ENCODE measurements at regions not wholly inside any gene's neighbourhood (a gene's known extent, or its start where the extent isn't known, plus 50 kb on each side); places are given as distances from the start of the nearest gene placed in this dataset.
"Not testable (repeated sequence)": the region's sequence is repeated elsewhere in the genome, so short reads cannot be mapped to it uniquely, and the experiment has no call there.

DNA sequence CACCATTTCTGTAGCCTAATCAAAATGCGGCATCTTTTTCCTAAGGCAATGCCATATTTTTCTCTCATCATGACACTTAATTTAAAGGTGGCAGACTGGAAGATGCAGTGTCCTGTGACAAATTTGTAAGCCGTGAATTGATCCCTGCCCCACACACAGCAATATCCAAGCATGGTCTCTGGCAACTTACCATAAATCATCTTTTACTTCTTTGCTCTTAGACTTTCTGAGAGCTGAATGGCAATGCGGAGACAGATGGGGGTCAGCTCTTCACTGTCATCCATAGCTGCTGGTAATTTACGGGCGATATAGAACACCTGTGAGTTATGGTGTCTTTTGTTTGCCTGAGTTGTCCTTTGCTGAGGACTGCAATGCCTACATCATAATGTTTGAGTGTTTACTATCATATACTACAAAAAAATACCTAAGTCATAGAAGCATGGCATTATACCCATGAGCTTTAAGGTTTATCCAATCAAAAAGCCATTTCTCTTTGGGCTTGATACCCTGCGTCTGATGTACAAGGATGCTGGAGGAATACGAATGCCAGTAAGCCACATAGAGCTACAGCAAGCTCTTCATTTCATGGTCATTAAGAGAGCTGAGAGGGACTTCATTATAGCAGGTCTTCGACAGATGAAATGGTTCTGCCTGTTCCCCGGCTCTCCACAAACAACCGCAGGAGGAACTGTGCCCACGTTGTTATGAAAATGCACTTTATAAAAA, 148.1 kb downstream of the TRIML1 start:
- DNase-seq: no peak

DNA sequence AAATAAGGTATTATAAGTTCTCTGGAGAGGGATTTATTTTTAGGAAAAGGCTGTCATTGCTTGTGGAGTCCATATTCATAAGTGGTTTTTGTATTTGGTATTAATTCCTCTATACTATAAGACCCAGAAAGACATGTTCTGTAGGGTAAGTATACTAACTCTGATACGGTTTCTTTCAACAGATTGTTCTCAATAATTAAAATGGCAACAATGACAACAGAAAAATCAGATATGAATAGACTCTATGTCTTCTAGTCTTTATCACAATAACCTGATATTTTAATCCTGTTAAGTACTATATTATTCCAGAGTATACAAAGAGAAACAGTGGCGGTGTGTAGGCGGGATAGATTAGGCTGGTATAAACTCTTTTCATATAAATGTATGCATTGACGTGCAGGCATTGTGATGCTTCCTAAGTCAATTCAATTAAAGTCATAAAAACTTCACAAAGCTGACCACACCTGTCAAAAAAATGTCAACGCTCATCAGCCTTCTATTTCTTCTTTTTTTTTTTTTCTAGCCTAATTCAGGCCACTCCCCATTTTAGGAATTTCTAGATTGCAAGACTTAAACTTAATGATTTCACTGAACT, 150.4 kb downstream of the TRIML1 start:
- no peak for DNase-seq

DNA sequence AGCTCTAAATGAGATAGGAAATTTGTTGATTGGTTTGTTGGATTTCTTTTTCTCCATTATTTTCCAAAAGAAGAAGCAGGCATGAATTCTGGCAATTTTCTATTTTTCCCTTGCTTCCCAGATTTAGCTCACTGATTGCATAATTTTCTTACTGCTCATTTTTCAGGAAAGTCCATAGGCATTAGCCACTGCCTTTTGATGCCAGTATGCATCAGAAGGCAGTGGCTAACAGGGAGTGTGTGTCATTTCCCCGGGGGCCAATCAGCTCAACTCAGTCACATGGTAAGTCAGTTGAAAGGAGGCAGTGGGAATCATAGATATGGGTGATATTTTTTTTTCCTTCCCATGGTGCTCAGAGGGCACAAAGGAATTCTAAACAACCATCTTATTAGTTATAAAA, 156.7 kb downstream of the TRIML1 start:
- no peak for DNase-seq

GRCh38 chr4:188296331-188296730, 157.1 kb downstream of the TRIML1 start:
- DNase-seq: no peak

DNA sequence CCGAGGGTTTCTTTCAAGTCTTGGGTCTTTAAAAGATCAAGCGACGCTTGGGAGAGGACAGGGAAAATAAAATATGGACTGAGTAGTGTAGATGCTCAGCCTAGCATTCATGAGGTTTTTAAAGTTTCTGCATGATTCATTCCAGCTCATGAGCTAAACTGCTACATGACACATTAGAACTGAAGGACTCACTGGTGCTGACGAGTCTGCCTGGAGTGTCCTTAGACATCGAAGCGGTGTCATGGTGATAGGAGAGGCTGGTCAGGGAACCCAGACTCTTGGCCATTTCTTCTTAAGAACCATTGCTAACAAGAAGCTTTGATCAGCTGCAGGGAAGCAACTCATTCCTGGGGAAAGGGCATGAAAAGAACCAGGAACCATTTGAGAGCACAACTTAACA, 158.6 kb downstream of the TRIML1 start:
- no peak for DNase-seq

DNA sequence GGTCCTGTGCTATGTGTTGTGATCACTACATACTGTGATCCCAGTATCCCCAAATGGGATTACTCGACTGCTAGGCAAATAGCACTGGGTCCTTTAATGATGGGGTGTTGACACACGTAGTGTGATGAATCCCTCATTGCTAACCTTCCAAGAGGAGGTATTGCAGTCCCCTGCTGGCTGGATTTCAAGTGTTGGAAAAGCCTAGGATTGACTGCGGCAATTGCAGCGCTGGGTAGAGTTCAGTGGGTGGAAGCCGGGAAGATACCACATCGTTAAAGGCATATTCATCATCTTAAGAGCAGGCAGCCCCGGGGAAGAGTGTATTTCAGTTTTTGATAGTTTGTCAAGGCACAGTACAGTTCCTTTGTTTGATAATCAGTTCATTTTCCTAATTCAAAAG, 159.9 kb downstream of the TRIML1 start:
- no peak for DNase-seq

GRCh38 chr4:188300385-188300784, 161.1 kb downstream of the TRIML1 start:
- no peak for DNase-seq

DNA sequence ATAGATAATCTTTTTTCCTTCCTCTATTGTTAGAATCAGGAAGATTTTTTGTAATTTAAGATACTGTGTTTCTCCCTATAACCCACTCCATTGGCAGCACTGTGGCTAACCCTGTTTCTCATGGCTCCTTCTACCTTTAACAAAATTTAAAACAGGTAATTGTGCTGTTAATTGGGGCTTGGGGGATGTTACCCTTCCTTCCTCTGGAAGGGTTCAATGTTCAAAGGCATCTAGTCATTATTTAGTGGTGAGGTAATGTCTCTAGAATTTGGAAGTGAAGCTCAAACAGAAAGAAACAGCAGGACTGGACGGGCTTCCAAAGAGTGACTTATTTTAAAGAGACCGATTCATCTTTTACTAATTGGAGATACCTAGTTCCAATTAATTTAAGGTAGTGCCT, 166.4 kb downstream of the TRIML1 start:
- DNase-seq: no peak

GRCh38 chr4:188307591-188307990, 168.3 kb downstream of the TRIML1 start:
- DNase-seq: no peak

DNA sequence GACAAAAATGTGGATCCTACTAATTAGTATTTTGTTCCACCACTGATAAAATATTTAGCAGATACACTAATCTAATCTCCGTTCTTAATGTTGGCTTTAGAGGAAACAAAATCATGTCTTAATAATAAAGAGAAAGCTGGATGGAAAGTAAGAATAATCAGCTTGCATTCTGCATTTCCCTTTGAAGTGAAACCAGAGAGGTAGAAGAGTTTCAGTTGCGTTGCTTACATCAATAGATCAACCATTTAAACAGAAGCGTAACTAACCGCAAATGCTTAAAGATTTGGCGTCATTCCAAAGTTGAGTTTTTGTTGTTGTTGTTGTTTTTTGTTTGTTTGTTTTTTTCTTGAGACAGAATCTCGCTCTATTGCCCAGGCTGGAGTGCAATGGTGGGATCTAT, 168.9 kb downstream of the TRIML1 start:
- no peak for DNase-seq

DNA sequence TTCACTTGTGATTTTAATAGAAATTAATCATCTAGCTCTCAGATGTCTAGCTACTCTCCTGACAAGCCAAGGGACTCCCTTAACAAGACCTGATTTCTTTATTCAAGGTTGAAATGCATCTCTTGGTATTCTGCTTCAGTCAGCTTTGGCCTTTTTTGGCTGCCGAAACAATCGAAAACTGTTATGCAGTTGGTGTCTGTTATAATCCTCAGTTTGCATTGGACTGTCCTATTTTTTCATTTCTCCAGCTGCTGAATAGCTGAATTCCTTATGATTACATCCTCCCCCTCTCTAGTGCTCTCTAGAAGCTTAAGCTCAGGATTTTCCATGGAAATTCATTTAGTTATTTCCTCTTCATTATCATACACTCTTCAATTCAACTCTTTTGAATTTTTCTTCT, 177.2 kb downstream of the TRIML1 start:
- DNase-seq: no peak

DNA sequence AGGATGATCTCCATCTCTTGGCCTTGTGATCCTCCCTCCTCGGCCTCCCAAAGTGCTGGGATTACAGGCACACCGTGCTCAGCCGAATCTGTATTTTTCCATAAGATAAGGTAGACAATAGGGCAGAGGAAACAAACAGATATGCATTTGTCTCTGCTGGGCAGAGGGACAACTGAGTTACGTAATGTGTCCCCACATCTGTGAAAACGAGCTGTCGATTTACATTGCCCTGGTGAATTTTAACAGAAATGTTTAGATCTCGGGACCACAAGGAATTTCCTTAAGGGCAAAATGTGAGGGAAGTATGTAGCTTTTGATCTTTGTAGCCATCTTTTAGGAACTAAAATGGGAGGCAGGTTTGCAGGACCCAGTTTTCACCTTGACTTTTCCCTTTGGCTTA, 189.7 kb downstream of the TRIML1 start:
- no peak for DNase-seq

DNA sequence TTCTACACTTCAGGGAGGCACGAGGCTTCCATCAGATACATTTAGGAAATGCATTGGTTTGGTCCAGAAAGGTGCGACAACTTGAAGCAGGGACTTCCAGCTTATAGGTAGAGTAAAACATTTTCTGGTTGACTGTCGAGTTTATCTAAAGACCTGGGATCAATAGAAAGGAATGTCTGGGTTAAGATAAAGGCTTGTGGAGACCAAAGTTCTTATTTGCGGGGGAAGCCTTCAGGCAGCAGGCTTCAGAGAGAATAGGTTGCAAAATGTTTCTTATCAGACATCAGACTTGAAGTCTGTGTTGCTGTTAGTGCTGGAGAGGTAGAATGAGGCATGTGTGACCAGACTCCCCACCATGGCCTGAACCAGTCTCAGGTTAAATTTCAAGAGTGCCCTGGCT, 190.3 kb downstream of the TRIML1 start:
- no peak for DNase-seq

- no peak for DNase-seq
Measured at GRCh38 chr4:188332265-188332664, 193.0 kb downstream of the TRIML1 start.

DNA sequence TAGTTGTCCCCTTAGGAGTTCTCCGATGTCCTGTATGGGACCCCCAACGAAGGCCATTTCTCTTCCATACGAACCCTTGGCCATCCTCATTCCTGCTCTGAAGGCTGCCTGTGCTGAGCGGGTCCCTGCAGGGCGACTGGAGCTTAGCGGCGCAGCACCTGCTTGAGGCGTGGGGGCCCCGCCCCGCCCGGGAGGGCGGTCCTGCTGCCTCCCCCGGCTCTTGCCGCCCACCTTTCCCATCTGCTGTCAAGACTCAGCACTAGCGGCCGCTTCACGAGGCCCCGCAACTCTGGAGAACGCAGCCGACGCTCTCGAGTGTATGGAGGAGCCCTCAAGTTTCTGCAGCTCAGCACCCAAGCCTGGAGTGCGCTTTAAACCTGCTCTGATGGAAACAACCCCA, 197.7 kb downstream of the TRIML1 start:
- DNase-seq: no peak

GRCh38 chr4:188341428-188341827, 202.2 kb downstream of the TRIML1 start:
- DNase-seq: no peak

DNA sequence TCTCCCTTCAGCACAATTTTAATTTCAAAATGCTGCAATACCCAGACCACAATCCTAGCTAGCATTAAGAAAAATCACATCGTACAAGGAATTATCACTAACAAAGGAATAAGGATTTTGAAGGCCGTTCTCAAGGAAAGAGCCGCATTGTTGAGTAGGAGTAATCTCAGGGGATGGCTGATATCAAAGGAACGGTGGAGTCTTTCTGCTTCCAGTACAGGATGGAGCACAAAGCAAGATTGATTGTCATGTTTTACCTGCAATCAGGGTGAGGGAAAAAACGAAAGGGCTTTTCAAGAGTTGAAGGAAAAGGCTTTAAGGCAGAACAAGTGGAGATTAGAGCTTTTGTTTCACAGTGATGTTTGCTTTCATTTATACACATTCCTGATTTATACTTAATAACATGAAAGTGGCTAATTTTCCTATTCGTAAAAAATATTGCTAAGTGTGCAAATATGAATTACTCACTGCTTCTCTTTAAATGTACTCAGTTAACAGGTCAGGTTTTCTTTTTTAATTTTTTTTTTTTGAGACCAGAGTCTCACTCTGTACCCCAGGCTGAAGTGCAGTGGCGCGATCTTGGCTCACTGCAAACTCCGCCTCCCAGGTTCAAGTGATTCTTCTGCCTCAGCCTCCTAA, 207.0 kb downstream of the TRIML1 start:
- no peak for DNase-seq

- DNase-seq: no peak
Measured at GRCh38 chr4:188347339-188347738, 208.1 kb downstream of the TRIML1 start.

DNA sequence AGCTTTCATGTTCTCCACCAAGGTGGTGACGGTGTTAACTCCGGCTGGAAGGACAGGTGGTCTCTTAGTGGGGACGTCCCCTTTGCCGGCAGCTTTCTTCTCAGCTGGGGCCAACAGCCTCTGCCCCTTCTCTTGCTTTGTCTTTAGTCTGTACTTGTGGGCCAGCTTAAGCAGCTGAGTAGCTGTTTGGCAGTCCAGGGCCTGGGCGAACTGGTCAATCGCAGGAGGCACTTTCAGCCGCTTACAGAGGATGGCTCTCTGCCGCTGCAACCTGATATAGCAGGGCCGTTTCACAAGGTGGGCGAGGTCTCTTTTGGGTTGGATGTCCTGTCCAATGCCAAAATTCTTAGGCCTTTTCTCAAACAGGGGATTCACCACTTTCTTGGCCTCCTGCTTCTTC, 210.3 kb downstream of the TRIML1 start:
- not testable (repeated sequence) for DNase-seq

GRCh38 chr4:188363196-188363595, 224.0 kb downstream of the TRIML1 start:
- DNase-seq: no peak

DNA sequence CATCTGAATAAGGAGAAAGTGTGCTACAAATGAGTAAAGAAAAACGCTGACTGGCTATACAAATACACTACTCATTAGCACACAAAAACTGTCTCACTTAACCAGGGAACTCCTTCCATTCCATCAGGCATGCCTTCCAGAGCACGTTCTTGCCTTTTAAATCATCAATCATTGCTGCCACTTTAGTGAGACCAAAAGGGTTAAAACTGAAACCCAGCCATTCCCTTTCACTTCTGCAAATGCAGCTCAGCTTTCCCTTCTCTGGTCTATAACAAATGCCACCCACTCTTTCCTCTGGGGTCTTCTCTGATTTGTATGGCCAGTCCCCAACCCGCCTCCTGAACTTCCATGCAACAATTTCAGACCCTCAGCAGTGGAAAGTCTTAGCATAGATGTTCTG, 231.5 kb downstream of the TRIML1 start:
- DNase-seq: no peak

DNA sequence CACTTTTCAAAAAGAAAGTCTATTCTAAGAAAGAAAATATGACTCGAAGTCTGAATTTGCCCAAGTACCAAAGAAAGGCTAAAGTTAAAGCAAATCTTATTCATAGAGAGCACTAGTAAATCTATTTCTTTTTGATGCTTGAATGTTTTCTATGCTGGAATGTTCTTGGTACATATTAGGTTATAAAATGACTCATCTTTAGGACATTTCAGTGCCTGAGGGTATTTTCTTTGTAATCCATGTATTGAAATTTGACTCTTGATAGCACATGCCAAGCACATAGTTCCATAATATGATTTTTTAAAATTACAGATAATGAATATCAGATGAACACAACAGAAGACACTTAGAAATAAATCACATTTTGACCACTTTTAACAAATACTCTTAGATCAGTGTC, 232.8 kb downstream of the TRIML1 start:
- no peak for DNase-seq

GRCh38 chr4:188372829-188373228, 233.6 kb downstream of the TRIML1 start:
- DNase-seq: no peak

- DNase-seq: no peak
Measured at GRCh38 chr4:188374871-188375270, 235.6 kb downstream of the TRIML1 start.

DNA sequence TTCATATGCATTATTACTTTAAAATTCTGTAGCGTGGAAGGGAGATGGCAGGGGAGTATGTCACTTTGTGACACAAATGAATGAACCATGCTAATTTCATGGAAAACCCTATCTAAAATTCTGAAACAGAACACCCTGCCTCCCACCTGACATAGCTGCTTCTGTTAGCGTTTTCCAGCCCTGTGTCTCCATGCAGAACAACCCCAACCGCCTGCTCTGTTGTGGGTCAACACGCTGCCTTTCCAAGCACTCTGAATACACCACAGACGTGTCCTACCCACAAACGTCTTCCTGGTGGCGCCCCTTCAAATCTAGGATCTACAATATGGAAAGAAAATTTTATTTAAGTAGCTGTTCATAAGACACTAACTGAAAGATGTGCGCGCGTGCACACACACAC, 238.6 kb downstream of the TRIML1 start:
- DNase-seq: no peak

All from activated CD4-positive, CD25-positive, alpha-beta regulatory T cell treated with anti-CD3 and anti-CD28 coated beads, Interleukin-2, amount 50 U/mL, for 72 hours (primary cell).